GM12892 (cell line): ENCODE measurements at regions not wholly inside any gene's neighbourhood (a gene's known extent, or its start where the extent isn't known, plus 50 kb on each side); places are given as distances from the start of the nearest gene placed in this dataset.
"Not testable (repeated sequence)": the region's sequence is repeated elsewhere in the genome, so short reads cannot be mapped to it uniquely, and the experiment has no call there.

Experiments
- DNase-seq: peaks from one replicate; pipeline ENCODE4 v3.0.0; 2011; ENCODE audit not compliant: insufficient read length
- FAIRE-seq: peaks from 2 replicates; lab custom pipeline; 2011; peaks lifted over from hg19 to GRCh38; lab: Jason Lieb, UNC
- POLR2A ChIP-seq: IDR thresholded peaks from 2 replicates; pipeline ENCODE4 v1.6.1; 2011; ENCODE audit warnings: low read depth, low read length, control low read depth
- POLR2AphosphoS5 ChIP-seq: IDR thresholded peaks from 2 replicates; pipeline ENCODE4 v1.6.1; 2011; ENCODE audit warnings: low read depth, low read length, control low read depth
- TAF1 ChIP-seq: IDR thresholded peaks from 2 replicates; pipeline ENCODE4 v1.6.1; 2011; ENCODE audit warnings: low read depth, mild to moderate bottlenecking, control low read depth, low read length, borderline replicate concordance

DNA sequence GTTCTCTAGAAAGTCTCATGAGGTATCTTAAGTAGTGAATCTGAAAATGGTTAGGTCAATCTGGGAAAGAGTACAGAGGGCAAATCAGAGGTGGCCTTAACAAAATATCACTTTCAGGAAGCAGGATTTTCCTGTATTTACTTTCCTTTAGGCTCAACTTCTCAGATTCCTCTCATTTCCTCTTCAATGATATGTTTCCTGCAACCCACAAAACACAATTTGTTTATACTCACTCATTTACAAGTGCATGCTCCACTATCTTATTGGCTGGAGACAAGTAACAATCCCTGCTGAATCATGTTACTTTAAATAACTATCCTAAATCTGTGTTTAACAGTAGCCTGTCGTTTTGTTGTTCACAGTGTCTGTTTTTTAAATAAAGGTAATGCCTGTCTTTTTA lies 228.1 kb downstream of the DSC3 start:
- no peak for DNase-seq
- FAIRE-seq, result no peak

DNA sequence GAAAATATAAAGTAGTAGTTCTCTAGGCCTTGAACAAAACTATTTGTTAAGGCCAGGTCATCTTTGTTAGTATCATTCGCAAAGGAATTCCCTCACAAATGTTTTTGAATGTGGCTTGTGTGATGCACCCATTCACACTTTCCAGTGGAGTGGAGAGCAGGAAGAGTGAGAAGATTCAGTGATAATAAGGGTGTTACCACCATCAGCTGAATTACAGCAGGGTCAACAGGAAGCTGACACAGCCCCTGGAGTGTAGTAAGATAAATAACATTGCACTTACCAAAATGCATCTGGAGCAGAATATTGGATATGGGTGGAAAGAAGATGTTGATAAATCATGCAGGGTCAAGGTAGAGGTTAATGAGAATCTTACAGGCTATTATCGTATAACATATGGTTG lies 231.0 kb downstream of the DSC3 start:
- no peak for TF ChIP-seq POLR2A
- no peak for TF ChIP-seq POLR2AphosphoS5
- no peak for FAIRE-seq
- DNase-seq, result no peak

More for the DNA sequence above, 228.1 kb downstream of the DSC3 start:
- TF ChIP-seq POLR2A (no peak), POLR2AphosphoS5 (no peak), TAF1 (no peak)

DNA sequence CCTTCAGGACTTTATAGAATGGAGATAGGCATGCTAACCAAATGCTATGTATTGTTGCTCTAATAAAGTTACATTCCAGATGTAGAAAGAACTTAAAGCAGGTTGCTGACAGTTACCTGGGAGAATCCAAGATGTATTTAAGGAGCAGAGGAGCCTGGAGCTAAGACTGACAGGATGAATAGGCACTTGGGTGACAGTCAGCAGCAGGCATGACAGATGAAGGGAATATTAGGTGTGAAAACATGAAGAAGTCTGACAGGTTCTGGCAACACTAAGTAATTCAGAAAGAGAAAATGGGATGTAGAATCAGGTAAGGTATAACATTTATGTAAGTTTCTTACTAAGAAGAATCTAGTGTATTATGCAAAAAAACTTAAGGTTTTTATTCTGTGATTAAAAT lies 232.0 kb downstream of the DSC3 start:
- DNase-seq (no peak), FAIRE-seq (no peak)
- TF ChIP-seq POLR2AphosphoS5, result no peak
- no peak for TF ChIP-seq POLR2A
- no peak for TF ChIP-seq TAF1

DNA sequence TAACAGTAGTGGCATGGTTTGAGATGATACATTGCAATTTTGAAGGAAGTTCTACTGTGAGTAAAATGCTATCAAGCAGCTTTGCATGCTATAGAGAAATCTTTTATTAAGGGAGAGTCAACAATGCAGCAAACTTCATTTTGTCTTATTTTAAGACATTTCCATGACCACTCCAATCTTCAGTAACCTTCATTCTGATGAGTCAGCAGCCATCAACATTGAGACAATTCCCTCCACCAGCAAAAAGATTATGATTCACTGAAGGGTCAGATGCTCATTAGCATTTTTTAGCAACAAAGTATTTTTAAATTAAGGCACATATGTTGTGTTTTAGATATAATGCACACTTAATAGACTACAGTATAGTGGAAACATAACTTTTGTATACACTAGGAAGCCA lies 235.7 kb downstream of the DSC3 start:
- DNase-seq (no peak), FAIRE-seq (no peak)
- TF ChIP-seq POLR2AphosphoS5, result no peak
- TF ChIP-seq POLR2A, result no peak
- no peak for TF ChIP-seq TAF1

DNA sequence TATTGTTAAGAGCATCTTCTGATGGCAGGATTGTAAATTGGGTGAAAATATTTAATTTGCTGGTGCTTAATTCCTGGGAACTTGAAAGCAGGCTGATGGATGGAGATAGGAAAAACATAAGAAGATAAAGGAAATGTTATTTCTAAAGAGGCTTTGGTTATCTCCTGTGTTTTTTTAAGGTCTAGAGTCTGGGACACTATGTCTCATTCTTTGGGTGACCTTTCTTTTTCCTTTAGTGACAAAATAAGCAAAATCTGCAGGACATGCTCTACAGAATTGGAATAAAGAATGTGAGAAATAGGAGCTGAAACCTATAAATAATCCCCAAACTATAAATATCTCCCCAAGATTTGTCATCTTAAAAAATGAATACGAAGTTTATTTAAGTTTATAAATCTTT lies 241.7 kb downstream of the DSC3 start:
- FAIRE-seq (no peak), DNase-seq (no peak)
- no peak for TF ChIP-seq POLR2A
- no peak for TF ChIP-seq POLR2AphosphoS5
- no peak for TF ChIP-seq TAF1

DNA sequence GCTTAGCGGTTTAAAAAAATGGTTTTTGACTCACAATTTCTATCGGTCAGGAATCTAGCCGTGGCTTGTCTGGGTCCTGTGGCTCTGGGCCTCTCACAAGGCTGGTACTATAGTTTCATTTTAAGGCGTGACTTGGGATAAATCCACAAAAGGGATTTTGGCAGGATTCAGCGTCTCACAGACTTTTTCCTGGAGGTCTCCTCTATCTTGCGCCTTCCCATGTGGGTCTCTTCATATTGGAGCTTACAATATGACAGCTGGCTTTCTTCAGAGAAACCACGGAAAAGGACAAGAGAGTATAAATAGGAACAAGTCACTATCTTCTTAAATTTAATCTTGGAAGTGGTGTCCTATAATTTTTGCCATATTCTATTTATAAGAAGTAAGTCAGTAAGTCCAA lies 250.5 kb downstream of the DSC3 start:
- FAIRE-seq, result no peak
- DNase-seq, result no peak
- TF ChIP-seq TAF1 (no peak), POLR2AphosphoS5 (no peak), POLR2A (no peak)

DNA sequence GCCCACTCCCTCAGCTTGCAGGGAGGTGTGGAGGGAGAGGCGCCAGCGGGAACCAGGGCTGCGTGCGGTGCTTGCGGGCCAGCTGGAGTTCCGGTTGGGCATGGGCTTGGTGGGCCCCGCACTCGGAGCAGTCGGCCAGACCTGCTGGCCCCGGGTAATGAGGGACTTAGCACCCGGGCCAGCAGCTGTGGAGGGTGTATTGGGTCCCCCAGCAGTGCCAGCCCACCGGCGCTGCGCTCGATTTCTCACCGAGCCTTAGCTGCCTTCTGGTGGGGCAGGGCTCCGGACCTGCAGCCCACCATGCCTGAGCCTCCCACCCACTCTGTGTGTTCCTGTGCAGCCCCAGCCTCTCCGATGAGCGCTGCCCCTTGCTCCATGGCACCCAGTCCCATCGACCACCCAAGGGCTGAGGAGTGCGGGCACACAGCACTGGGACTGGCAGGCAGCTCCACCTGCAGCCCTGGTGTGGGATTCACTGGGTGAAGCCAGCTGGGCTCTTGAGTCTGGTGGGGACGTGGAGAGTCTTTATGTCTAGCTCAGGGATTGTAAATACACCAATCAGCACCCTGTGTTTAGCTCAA lies 254.0 kb downstream of the DSC3 start:
- DNase-seq, FAIRE-seq: not testable (repeated sequence)

DNA sequence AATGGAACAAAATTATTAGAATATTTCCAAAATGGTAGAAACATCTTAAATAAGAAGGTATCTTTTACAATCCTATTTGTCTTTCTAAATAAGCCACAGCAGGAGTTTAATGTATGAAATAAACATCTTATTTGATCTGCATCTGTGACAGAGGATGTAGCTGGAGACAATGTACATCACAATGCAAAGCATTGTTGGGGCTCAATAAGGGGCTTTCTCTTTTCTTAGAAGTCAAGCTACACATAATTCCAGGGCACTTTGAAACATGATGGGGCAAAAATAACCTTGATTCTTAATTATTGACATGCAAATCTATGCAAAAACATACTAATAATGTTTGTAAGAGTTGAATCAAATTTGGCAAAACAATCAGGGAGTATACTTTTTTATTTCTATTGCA lies 255.1 kb downstream of the DSC3 start:
- DNase-seq (no peak), FAIRE-seq (no peak)
- no peak for TF ChIP-seq TAF1
- TF ChIP-seq POLR2A, result no peak
- TF ChIP-seq POLR2AphosphoS5, result no peak

DNA sequence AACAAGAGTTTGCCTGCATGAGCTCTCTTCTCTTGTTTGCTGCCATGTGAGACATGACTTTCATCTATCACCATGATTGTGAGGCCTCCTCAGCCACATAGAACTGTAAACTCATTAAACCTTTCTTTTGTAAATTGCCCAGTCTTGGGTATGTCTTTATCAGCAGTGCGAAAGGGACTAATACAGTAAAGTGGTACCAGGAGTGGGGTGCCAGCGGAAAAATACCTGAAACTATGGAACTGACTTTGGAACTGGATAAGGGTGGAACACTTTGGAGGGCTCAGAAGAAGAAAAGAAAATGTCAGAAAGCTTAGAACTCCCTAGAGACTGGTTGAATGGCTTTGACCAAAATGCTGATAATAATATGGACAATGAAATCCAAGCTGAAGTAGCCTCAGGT lies 260.9 kb downstream of the DSC3 start:
- TF ChIP-seq POLR2AphosphoS5 (no peak), POLR2A (no peak), TAF1 (no peak)
- no peak for DNase-seq
- no peak for FAIRE-seq

DNA sequence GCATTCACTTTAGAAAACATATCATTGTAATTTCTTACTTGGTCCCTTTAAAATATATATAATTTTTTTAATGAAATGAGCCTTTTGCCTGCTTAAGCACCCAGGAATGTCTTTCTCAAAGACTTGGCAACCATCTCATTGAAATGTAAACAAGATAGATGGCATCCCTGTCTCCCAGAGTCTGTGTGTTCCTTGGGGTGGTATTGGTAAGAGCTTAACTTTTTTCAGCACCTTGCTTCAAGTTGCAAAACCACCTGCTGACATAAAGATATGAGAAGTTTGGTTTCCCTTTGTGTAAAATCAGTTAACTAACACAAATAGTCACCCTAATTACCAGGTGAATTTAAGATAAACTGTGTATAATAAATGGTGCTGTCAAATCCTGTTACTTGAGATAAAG lies 266.9 kb downstream of the DSC3 start:
- TF ChIP-seq POLR2AphosphoS5, result no peak
- TF ChIP-seq TAF1, result no peak
- no peak for TF ChIP-seq POLR2A

DNA sequence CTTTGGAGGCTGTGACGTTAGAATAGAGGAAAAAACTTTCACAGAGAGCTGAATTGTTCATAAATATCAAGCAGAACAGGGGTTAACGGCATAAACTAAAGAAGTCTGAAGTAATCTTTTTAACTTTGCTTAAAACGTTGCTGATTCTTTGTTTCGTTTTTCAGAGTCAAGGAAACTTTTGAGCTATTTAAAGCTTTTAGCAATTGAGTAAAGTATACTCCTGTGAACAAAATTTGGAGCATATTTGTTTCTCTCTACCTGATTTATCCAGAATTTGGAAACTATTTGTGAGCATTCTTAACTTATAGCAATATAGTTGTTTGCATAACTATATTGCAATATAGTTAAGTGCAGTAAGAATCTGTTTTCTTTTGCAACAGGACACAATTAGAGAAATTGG lies 270.4 kb downstream of the DSC3 start:
- DNase-seq, FAIRE-seq: not testable (repeated sequence)

More for the DNA sequence above, 266.9 kb downstream of the DSC3 start:
- FAIRE-seq (no peak), DNase-seq (no peak)

DNA sequence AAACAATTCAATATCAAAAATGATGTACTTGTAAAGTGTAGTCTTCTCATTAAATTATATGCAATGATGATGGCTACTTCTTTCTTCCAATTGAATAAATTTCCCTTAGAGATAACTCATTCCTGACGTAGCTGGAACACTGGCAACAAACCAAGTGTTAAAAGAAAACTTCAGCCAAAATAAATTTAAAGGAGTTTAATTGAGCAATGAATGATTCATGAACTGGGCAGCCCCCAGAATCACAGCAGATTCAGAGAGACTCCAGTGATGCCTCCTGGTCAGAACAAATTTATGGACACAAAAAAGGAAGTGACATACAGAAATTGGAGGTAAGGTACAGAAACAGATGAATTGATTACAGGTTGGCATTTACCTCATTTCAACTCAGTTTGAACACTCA lies 276.5 kb downstream of the DSC3 start:
- DNase-seq (no peak), FAIRE-seq (no peak)
- TF ChIP-seq POLR2AphosphoS5, result no peak
- no peak for TF ChIP-seq TAF1
- TF ChIP-seq POLR2A, result no peak

DNA sequence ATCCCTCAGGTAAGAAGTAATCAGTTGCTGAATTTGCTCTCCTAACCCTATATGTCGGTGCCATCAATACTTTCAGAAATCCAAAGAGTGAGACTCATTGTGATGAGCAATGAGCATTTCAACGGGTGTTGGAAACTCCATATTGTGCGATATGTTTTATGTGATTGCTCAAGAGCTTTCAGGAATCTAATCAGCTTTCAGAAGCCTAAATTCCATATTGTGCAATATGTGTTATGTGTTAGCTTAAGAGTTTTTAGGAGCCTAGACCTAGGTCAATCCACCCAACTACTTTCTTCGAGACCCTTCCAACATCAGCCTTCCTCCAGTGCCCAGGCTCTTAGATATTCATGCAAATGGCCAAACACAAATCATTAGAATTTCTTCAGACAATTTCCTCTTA lies 277.3 kb downstream of the DSC3 start:
- FAIRE-seq (no peak), DNase-seq (no peak)
- no peak for TF ChIP-seq POLR2AphosphoS5
- no peak for TF ChIP-seq TAF1
- no peak for TF ChIP-seq POLR2A

DNA sequence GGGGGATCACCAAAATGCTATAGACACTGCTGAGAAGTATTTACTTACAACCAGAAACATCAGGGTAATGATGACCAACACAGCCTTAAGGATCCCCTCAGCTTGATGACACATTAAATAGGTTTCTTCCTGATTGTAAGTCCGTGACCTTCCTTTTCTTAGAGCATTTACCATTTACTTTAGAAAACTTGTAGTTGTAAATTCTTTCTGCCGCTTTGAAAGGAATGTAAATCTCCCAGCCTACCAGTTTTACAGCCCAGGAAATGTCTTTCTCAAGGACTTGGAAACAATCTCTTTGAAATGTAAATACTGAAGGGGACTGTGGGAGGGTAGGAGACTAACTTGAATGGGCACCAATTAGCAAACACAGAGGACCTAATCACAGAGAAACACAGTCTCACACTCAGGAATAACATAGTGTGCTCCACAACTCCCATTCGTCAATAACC lies 278.6 kb downstream of the DSC3 start:
- no peak for DNase-seq
- no peak for FAIRE-seq
- TF ChIP-seq TAF1 (no peak), POLR2A (no peak), POLR2AphosphoS5 (no peak)
